OCI-LY3 (cell line): ENCODE measurements at regions not wholly inside any gene's neighbourhood (a gene's known extent, or its start where the extent isn't known, plus 50 kb on each side); places are given as distances from the start of the nearest gene placed in this dataset.

Experiments
- H2AFZ ChIP-seq: fragments of 200-600, 300-600 bp; shearing (Covaris generic); 2 replicates; pipeline ENCODE4 v1.6.0; 2014; ENCODE audit warnings: antibody characterized with exemption, low read depth, low read length
- H3K27ac ChIP-seq: fragments of 200-600, 300-600 bp; sonication (generic); 2 replicates; pipeline ENCODE4 v1.5.1; 2014; ENCODE audit warnings: mild to moderate bottlenecking, low read length, moderate library complexity, mixed read lengths
- H3K27me3 ChIP-seq: fragments of 200-600, 300-600 bp; sonication (generic); 2 replicates; pipeline ENCODE4 v1.6.1; 2014; ENCODE audit warnings: low read depth, low read length, mixed read lengths
- H3K36me3 ChIP-seq: fragments of 200-600, 300-600 bp; sonication (generic); replicated peaks from 2 replicates; pipeline ENCODE3; 2014; ENCODE audit warnings: low read depth, low read length, mixed read lengths
- H3K4me1 ChIP-seq: fragments of 300-600, 200-600 bp; sonication (generic); 2 replicates; pipeline ENCODE4 v1.6.1; 2014; ENCODE audit warnings: low read length, mixed read lengths
- H3K4me2 ChIP-seq: fragments of 200-600, 300-600 bp; sonication (generic); 2 replicates; pipeline ENCODE4 v1.6.1; 2014; ENCODE audit warnings: low read length, mixed read lengths
- H3K4me3 ChIP-seq: fragments of 300-600, 200-600 bp; sonication (generic); 2 replicates; pipeline ENCODE4 v1.5.1; 2014; ENCODE audit warnings: antibody characterized with exemption, mild to moderate bottlenecking, low read length, moderate library complexity
- H3K79me2 ChIP-seq: fragments of 300-600, 200-600 bp; shearing (Covaris generic); 2 replicates; pipeline ENCODE4 v1.6.1; 2014; ENCODE audit warnings: mild to moderate bottlenecking, low read length, mixed read lengths
- H3K9ac ChIP-seq: fragments of 300-600, 200-600 bp; shearing (Covaris generic); 2 replicates; pipeline ENCODE4 v1.6.0; 2014; ENCODE audit warnings: mild to moderate bottlenecking, low read length, moderate library complexity
- H3K9me3 ChIP-seq: fragments of 200-600, 300-600 bp; shearing (Covaris generic); 2 replicates; pipeline ENCODE4 v1.6.1; 2014; ENCODE audit warnings: low read length, mixed read lengths; ENCODE audit not compliant: insufficient read depth
- H4K20me1 ChIP-seq: fragments of 200-600, 300-600 bp; sonication (generic); 2 replicates; pipeline ENCODE4 v1.6.1; 2016; ENCODE audit warnings: low read length, mixed read lengths; ENCODE audit not compliant: insufficient read depth
- CTCF ChIP-seq: fragments of 200-600, 300-600 bp; sonication (generic); IDR thresholded peaks from 2 replicates; pipeline ENCODE4 v1.5.1; 2014; ENCODE audit warnings: antibody characterized with exemption, low read length, low read depth
- EZH2phosphoT487 ChIP-seq: fragments of 200-600 bp; shearing (Covaris generic); IDR thresholded peaks from 2 replicates; pipeline ENCODE4 v1.6.1; 2018; ENCODE audit warnings: antibody characterized with exemption, mixed run types, low read depth

- no peaks in the 10 kb centered on the region for H4K20me1 ChIP-seq
- H3K27me3 ChIP-seq: no peaks in the 10 kb centered on the region
- no peaks in the 10 kb centered on the region for H3K4me1 ChIP-seq
- H3K9me3 ChIP-seq: no peaks in the 10 kb centered on the region
- H2AFZ ChIP-seq: no peak overlapping the region
- no peaks in the 10 kb centered on the region for H3K79me2 ChIP-seq
- no peak for TF ChIP-seq EZH2phosphoT487
- no peak for TF ChIP-seq CTCF
- no peak overlapping the region for H3K4me3 ChIP-seq
- no peak overlapping the region for H3K4me2 ChIP-seq
- no peak overlapping the region for H3K27ac ChIP-seq
- H3K9ac ChIP-seq: no peak overlapping the region
- H3K36me3 ChIP-seq: no peaks in the 10 kb centered on the region
These were observed 159.8 kb downstream of the MED10 start for GRCh38 chr5:6218517-6218916.

- Histone ChIP-seq H3K9ac (no peak overlapping the region), H3K4me2 (no peak overlapping the region), H3K79me2 (no peaks in the 10 kb centered on the region), H3K36me3 (no peaks in the 10 kb centered on the region), H3K27me3 (no peaks in the 10 kb centered on the region), H4K20me1 (no peaks in the 10 kb centered on the region), H3K4me3 (no peak overlapping the region), H3K27ac (no peak overlapping the region), H3K4me1 (no peaks in the 10 kb centered on the region), H2AFZ (no peak overlapping the region), H3K9me3 (no peaks in the 10 kb centered on the region)
- TF ChIP-seq CTCF: no peak
- no peak for TF ChIP-seq EZH2phosphoT487
These were observed 160.2 kb downstream of the MED10 start for GRCh38 chr5:6218116-6218515.

GRCh38 chr5:6216471-6217075, 161.8 kb downstream of the MED10 start:
- no peaks in the 10 kb centered on the region for H3K27me3 ChIP-seq
- H2AFZ ChIP-seq: no peak overlapping the region
- TF ChIP-seq EZH2phosphoT487 (no peak), CTCF (no peak)
- no peak overlapping the region for H3K4me3 ChIP-seq
- no peaks in the 10 kb centered on the region for H3K4me1 ChIP-seq
- no peaks in the 10 kb centered on the region for H3K9me3 ChIP-seq
- no peaks in the 10 kb centered on the region for H3K36me3 ChIP-seq
- H3K79me2 ChIP-seq: no peaks in the 10 kb centered on the region
- no peaks in the 10 kb centered on the region for H4K20me1 ChIP-seq
- no peak overlapping the region for H3K4me2 ChIP-seq
- no peak overlapping the region for H3K9ac ChIP-seq
- H3K27ac ChIP-seq: no peak overlapping the region

GRCh38 chr5:6215891-6216290, 162.5 kb downstream of the MED10 start:
- H3K9me3 ChIP-seq: no peaks in the 10 kb centered on the region
- H3K27me3 ChIP-seq: no peaks in the 10 kb centered on the region
- no peaks in the 10 kb centered on the region for H3K36me3 ChIP-seq
- H3K4me2 ChIP-seq: no peak overlapping the region
- H3K79me2 ChIP-seq: no peaks in the 10 kb centered on the region
- TF ChIP-seq EZH2phosphoT487 (no peak), CTCF (no peak)
- H2AFZ ChIP-seq: no peak overlapping the region
- H3K9ac ChIP-seq: no peak overlapping the region
- no peak overlapping the region for H3K27ac ChIP-seq
- no peak overlapping the region for H3K4me3 ChIP-seq
- H3K4me1 ChIP-seq: no peaks in the 10 kb centered on the region
- no peaks in the 10 kb centered on the region for H4K20me1 ChIP-seq
